AML-193 (cell line): ENCODE measurements at regions not wholly inside any gene's neighbourhood (a gene's known extent, or its start where the extent isn't known, plus 50 kb on each side); places are given as distances from the start of the nearest gene placed in this dataset.
"Not testable (repeated sequence)": the region's sequence is repeated elsewhere in the genome, so short reads cannot be mapped to it uniquely, and the experiment has no call there.

ENCODE experiments used
- DNase-seq, 2 experiments: peaks; one replicate each; lab custom pipeline; 2025; lab: John Stamatoyannopoulos, UW

DNA sequence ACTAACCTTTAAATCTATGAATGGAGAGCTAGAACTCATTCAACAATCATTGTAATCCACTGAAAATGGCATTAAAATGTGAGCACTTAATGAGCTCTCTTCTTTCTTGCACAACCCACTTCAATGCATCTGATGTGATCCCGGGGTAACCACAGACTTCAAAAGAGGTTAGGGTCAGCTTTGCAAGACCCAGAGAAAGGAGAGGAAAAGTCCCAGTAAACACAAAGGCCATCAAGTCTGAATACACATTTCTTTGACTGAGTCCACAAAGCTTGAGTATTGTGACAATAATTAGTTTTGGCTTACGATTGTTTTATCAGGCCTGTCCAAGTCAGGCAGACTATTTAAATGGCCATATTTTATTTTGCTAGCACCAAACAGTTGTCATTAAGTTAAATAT is 148.8 kb upstream of the ZNF608 start:
- no peak for DNase-seq

DNA sequence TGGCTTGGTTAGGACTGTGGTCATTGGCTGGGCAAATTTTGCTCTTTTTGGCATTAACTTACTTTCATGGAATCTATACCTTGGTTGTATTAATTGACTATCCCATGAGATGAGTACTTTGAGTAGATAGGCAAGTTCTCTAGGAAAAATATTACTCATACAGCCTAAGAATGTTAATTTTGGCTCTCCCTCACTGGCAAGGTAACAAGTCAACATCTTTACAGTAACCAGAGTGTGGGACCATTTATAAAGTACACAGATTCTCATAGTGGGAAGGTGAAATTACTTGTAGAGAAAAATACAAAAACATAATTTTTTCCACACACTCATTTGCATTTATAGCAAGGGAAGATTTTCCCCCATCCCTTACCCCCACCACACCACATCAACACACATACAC is 154.6 kb upstream of the ZNF608 start:
- no peak for DNase-seq

DNA sequence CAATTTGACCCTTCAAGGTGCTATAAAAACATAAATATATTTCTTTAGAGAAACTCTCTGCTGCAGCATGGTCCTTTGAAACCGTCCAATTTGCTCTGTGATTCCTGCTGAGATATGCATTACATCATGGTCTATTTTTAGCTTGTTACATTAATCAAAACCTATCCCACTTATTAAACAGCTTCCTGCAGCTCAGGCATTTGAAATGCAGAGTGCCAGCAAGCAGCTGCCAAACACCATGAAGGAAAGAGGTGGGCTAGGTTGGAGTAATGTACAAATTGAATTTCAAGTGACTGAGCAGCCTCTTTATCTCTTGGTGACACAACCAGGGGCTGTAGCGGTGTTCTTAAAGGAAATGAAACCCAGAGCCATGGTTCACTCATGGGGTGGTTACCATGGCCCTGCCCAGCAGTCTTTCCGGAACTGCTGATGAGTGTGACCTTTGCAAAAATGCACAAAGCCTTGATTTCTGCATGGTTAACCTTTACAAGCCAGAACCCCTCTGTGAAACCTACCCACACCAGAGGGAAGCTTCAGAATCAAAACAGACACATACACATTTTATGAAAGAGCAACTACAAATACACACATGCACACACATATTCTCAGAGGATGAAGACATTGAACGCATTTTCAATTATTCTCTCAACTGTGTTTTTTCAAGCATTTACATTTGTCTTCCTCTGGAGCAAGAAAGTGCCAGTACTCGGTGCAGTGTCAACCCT is 155.8 kb upstream of the ZNF608 start:
- DNase-seq = no peak

DNA sequence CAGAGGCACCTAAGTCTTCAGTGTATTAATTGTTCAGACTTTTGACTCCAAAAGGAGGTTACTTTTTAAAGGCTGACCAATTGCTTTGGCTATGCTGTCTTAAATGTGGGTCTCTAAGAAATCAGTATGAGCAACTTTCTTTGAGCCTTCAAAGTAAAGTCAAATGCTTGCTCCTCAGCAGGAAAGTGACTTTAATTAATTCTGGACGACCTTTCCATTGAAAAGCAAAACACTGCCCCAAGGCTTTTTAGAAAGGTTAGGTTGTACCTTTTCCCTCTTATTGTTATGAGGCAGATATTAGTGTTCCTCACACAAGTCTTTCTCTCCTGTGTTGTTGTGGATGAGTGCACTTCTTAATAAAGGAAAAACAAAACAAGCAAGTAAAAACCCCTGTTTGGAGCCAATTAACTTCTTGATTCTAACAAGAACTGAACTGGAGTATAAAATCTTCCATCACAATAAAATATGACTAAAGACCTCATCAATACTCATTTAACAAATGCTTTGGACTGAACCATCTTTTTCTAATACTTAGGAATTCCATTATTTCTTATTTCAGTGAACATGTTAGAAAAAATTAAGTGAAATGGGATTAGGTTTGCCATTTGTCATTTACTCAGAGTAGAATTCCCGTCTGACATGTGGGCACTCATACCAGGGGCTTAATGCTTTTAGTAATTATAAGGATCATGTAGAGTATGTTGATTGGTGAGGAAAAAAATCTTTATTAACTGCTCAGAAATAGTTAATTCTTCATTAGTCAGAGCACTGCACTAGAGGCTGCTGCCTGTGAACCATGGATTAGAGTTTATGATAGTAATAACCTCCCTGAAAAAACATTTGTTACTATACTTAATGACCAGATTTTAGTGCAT is 159.1 kb upstream of the ZNF608 start:
- no peak for DNase-seq

DNA sequence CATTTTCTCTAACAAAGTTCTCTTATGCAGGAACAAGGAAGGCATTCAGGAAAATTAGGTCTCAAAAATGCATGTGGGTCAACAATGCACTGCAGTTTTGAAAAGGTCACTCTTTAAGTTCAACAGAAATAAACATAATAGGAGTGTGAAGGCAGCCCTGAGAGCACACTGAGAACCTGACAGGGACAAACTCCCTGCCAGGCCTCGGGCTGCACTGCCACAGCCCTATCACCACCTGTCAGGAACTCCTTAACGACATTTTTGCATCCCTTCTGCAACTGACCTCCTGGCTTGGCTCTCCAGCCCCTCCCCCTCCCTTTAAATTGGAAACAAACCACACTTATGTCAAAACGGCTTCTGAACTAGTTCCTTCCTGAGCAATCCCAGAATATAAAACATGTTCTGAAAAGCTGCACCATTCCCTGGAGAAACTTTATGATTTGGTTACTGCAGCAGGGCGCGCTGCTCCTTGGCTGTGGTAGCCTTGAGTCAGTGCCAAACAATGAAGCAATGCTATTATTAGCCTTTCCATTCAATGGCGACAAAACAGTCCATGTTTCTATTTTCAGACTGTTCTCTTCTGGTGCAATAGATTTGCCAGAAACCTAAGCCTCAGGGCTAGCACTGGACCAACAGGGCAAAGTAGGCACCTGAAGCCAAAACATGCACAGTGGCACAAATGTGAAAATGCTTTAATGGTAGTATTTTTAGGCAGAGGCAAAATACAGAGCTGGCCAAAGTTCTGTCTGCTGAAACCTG is 160.1 kb upstream of the ZNF608 start:
- no peak for DNase-seq

DNA sequence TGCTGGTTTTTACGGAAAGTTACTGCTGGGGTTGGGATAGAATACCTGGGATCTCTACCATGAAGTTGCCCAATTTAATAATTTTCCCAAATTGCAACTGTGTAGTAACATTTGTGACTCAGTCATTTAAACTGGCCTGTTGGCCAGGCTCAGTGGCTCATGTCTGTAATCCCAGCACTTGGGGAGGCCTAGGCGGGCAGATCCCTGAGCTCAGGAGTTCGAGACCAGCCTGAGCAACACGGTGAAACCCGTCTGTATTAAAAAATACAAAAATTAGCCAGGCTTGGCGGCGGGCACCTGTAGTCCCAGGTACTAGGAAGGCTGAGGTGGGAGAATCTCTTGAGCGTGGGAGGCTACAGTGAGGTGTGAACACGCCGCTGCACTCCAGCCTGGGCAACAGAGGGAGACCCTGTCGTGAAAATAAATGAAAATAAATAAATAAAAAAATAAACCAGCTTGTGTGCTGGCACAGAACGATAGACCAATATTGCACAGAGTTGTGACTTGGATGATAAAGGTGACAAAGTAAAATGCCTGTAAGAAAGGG is 160.7 kb upstream of the ZNF608 start:
- DNase-seq = no peak

DNA sequence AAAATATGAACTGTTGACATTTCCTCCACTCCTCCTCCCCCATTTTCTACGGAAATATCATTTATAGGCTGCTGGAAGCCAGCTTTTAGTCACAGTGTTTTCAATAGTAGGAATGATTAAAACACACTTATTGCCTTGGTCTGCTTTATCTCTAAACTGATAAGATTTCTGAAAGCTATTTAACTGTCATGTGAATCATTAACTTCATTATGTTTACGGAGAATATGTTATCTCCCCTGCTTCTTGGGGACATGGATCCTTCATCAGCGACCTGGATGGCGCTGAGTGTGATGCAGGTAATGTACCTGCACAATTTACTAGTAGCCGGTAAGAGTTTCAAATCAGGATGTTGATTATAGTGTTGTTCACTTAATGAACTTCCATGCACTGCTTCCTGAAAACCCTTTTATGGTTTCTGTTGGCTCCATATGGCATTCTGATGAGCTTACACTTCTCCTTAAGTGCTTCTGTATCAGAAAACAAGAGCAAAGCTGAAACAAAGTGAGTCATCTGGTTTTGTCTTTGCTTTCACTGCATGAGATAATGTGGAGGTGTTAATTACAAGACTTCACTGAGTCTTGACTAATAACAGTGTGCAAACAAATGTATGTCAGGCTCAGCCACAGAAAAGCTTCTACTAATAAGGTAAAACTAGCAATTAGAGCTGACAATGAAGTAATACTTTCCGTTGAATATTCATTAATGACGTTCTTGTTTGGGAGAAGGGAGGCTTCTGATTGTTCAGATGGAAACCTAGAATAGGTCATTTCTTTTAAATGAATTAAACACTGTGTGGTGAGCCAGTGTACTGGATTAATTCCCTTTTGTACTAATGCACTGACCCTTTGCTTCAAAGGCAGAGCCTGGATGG is 162.4 kb upstream of the ZNF608 start:
- DNase-seq = no peak

DNA sequence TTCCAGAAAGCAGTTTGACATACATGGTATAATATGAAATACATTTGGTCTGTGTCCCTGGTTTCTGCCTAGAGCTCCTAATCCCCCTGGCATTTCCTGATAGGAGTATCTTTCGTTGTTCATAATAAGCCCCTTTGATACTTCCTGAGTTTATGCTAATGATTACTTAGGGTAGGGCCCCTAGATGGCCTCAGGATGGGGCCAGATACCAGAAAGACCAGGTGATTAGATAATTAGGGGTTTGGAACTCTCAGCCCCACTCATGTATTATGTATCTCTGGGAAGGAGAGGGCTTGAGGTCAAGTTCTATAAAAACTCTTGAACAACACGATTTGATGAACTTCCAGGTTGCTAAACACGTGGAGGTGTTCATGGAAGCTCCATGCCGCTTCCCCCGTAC is 163.3 kb upstream of the ZNF608 start:
- no peak for DNase-seq

DNA sequence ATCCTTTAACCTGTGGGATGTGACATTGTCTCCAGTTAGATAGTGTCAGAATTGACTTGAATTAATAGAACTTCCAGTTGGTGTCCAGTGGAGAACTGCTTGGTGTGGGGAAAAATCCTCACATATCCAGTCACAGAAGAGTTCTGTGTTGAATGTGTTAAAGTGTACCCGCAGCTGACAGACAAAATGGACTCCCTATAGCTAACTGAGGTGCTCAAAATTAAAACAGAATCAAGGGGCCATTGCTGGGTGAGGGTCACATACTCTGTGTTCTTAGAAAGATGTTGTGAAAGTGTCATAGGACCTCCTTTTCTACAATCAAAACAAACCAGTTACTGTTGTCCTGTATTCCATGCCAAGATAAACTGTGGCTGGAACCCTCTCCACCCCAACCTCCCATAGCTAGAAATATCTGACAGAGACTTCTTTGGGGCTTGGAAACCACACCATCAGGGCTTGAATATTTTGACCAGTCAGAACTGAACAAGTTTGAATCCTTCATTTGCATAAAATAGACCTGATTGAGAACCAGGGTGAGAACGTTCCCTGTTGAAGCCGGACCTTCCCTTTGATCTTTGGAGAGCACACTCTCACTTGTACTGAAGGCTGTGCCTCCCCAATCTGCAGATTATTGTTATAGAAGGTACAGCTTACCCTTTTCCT is 164.0 kb upstream of the ZNF608 start:
- DNase-seq = no peak

DNA sequence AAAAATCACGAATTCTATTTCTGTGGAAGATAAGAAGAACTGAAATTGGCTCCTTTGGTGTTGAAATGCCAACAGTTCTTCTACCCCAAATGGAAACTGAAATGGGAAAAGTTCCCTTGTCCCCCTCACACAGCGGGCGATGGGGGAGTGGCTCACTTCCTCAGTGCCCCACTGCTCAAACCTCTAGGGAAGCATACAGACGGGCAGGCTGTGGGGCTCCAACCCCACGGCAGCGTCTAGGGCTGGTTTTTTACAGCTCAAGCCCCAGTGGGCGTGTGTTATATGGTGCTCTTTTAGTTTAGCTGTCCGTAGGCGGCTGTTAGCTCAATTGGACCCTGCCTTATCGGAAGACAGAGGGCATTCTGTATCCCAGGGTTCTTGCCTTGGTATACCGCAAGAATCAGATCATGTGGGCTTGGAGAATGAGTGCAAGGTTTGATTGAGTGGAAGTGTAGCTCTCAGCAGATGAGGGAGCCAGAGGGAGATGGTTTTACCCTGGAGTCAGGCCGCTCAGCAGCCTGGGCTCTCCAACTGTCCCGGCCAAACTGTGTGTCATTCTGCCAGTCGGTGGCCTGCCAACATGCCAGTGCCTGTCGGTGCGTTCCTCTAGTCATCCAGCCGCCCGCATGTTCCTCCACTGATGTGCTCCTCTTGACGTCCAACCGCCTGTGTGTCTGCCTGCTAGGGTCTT is 166.3 kb upstream of the ZNF608 start:
- DNase-seq = no peak

DNA sequence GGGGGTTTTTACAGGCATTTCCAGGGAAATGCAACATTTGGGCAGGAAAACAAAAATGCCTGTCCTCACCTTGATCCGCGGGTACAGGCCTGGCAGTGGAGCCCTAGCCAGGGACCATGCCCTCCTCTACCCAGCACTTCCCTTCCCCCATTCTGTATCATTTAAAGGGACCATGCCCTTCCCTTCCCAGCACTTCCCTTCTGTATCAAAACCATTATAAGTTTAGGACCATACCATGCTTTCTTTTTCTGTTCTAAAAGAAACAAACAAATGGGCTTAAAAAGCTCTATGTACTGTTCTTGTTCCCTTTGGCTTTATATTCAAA is 166.9 kb upstream of the ZNF608 start:
- no peak for DNase-seq

DNA sequence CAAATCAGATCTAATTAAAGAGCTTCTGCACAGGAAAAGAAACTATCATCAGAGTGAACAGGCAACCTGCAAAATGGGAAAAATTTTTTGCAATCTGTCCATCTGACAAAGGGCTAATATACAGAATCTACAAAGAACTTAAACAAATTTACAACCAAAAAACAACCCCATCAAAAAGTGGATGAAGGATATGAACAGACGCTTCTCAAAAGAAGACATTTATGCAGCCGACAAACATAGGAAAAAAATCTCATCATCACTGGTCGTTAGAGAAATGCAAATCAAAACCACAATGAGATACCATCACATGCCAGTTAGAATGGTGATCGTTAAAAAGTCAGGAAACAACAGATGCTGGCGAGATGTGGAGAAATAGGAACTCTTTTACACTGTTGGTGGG is 169.9 kb upstream of the ZNF608 start:
- DNase-seq = not testable (repeated sequence)

DNA sequence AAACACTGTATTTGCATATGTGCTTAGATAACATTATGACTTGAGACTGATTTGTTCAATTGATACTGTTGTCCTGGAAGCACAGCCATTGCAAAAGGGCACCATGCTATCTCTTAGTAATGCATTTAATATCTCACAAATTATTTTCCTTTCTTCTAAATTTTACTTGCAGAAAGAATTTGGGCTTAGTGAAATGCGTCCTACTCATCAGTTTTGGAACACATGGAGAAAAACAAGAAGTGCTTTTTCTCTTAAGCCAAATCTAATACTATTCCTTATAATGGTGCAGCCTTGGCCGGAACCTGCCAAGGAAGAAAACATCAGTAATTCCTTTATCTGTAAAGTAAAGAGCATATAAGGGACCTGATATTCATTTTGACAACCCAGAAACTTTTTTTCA is 172.2 kb upstream of the ZNF608 start:
- DNase-seq = no peak

DNA sequence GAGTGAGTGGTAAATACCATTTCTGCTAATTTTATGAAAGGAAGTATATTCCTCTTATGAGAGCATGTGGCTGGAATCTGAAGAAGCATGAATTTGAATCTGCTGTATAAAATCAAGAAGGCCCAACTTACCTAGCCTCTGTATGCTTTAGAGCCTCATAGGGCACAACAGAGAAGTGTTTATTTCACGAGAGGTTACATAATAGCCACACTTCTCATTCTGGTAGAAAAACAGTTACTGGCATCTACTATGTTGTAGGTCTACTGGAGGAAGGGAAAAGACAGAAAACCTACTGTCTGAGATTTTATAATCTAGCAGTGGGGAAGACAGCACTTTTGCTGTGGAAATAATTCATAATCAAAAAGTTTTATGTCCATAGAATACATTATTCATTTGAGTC is 172.6 kb upstream of the ZNF608 start:
- no peak for DNase-seq

DNA sequence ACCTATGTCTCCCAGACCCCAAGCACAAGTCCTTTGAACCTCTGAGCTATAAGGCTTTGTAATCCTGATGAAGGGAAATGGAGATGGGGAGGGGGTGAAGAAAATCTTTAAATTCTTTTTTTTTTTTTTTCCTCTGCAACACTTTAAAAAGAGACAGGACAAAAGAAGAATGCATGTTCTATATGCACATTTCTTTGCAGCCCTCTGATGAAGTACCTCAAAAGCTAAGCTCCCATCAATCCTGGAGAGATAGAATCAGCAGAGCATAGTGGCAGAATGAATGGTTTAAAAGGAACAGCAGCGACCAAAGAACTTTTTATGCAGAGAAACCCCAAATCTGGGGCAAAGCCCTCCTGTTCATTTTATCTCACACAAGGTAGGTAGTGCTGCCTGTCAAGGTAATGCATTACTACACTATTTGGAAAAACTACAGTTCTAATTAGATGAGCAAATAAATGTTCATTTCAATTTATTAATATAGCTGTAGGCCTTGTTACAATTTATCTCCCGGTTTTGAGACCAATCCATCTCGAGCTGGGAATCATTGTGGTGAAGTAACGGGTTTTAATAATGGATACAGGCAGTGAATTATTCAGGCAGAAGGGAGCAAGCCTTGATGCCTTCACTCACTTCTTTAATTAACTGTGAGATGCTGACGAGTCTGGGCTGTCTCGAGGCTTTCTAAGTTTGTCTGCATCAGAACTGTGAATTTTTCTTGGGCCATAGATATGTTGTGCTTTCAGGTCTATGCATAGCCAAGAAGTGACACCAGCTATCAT is 173.5 kb upstream of the ZNF608 start:
- no peak for DNase-seq

DNA sequence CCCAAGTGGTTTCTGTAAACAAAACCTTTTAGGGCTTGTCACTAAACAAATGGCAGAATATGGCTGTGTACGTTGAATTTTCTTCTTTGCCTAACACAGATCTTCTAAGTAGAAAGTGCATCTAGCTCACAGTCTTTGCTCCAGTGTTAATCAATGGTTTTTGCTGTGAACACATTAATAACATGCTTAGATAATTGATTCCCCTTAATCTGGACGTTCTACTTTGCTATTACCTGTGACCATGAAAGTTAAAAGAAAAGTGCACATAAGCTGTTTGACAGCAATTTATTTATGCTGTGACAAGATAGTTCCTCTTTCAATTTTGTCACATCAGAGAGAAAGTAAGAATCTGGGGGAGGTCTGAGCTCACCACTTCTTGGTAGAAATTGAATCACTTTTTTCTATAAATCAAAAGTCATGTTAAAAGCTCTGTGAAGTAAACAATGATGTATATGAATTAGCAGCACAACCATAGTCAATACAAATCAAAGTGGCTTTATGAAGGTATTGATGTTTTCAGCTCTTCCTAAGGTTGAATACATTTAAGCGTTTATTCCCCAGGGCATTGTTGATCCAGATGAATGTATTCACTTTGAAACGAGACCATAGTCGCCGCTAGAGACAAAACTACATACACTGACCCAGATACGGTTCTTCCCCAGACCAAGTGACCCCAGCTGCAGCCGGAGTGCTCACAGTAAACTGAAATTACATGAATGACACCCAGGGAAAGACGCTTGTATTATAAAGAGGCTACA is 174.6 kb upstream of the ZNF608 start:
- DNase-seq = no peak

DNA sequence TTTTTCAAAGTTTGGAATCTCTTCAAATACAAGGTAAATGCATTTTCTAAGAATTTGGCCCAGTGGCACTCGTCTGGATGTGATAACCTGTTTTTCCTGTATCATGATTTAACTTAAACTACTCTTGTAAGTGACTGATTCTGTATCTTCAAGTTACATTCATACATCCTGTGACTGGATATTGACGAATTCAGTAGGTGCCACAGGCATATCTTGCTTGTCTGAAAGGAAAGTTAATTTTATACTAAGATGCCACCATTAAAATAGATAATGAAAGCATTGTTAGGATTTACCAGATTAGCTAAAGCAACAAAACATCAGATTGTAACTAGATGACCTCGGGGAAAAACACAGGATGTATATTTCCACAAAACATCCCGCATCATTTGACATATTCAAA is 175.3 kb upstream of the ZNF608 start:
- DNase-seq = no peak

DNA sequence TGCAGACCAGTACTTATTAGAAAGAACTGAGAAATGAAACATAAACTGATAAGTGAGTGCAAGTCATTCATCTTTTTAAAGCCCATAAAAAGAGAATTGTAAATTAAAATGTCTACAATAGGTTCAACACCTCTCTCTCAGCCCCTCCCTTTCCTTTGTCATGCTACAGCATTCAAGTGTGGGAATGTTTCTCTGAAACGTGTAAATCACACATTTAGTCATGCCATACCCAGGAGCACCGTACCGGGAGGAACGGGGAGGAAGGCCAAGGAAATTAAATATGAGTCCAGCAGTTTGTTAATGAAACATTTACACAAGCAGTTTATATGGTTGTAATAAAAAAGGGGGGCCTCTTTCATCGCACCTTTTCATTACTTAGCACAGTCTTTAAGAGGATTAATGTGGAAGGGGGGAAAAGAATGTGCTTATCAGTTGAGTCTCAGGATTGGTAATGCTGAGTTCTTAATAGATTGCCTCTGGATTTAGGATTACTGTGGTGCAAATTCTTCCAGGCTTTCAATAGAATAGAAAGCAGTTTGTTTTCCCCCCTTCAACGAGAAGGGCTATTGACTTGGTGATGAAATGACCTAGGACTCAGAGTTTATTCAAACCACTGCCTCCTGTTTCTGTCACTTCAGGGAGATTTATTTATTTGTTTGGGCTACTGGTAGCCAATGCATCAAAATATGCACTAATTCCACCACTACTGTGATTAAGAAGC is 176.0 kb upstream of the ZNF608 start:
- no peak for DNase-seq
